ENCODE measurements at regions not wholly inside any gene's neighbourhood (a gene's known extent, or its start where the extent isn't known, plus 50 kb on each side); places are given as distances from the start of the nearest gene placed in this dataset.
A peak's percentile ranks its signal among the peaks of the same experiment; 100 is the strongest.

DNA sequence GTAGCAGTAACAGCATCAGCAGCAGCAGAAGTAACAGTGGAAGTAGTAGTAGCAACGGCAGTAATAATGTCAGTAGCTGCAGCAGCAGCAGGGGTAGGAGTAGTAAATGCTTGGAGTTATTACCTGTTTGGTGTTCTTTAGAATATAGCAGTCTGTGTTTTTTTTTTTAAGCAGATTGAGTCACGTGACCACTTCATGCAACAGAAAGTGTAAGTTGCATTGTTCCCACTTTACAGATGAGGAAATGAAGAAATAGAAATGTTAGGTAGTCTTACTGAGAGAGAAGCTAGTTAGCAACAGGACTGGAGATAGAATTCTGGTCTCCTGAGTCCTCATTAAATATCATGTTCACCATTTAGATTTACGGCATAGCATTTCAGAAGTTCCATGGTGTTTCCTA is 358.2 kb downstream of the HAPSTR1 start:
- DNase-seq (ENCODE audit: low read depth, low spot score): no peak

DNA sequence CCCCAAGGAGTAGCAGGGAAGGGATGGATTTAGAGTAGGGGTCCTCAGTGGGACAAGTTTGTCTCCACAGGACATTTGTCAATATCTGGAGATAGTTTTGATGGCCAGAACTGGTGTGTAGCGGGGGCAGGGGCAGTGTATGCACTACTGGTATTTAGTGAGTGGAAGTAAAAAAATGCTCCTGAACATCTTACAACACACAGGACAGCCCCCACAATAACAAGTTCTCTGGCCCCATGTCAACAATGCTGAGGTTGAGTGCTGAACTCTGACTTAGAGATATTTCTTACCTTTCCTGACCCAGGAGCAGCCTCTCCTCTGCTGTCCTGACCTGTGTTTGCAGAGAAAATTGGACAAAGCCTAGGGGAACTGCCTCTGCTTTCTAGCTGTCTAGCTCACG is 365.8 kb downstream of the HAPSTR1 start:
- no peak for DNase-seq (ENCODE audit: low read depth, low spot score)

DNA sequence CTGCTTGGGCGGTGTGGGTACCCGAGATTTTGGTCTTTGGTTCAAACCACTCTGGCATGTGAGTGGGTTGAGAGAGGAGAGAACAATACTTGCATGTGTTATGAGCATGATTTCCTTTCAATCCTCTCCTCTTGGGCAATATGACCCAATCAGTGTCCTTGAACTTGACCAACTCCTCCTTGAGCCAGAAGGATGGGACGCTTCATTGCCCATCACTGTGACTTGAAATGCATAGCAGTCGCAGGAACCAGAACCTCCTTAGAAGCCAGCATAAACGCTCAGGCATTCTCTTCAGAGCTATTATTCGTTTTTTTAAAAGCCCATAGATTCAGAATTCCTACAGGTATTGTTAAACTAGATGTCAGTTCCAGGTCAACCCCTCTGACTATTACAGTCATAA is 367.4 kb downstream of the HAPSTR1 start:
- DNase-seq (ENCODE audit: low read depth, low spot score): no peak

DNA sequence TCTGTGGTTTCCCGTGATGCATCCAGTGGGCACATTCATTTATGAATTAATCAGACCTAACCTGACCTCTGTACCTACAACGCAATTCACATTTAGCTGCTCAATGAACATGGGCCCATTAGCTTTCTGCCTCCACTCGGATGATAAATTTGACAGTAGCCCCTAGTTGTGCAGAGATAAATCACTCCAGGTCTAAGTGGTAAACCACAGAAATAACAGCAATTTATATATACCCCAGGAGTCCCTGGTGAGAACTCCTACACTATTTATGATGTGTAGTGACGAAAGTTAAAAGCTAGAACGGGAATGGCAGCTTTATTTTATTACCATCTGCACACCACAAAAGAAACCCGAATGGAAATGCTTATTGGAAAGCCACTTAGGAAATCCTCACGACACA is 371.5 kb downstream of the HAPSTR1 start:
- DNase-seq (ENCODE audit: low read depth, low spot score): no peak

DNA sequence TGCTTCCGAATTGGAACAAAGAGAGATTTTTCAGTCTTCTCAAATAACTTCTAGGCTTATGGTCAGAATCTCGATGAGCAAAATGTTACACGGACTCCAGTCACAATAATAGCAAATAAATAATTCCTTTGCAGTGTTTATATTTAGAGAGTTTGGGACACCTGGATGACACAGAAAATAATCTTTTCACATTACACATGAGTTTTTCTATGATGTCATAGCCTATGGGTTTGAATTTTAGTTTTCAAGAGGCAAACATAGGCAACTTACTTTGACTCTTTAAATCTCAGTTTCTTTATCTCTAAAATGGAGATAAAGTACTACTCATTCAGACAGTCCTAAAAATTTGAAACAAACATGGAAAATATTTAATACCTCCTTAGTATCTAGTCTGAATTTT is 372.0 kb downstream of the HAPSTR1 start:
- no peak for DNase-seq (ENCODE audit: low read depth, low spot score)

DNA sequence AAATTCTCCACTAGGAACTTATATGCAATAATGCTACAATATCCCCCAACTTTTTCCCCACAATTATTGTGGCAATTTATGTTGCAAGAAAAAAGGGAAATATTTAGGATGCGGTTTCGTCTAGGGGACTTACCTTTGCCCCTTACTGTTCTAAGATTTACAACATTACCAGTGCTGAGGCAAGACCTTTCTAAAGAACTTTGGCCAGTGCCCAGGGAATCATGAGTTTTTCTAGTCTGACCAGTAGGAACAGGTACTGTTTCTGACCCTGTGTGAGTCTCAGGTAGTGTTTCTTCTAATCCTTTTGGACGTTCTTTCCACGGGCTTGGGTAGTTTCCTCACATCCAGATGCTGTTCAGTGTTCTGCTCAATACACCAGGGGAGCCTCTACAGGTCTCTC is 373.7 kb downstream of the HAPSTR1 start:
- no peak for DNase-seq (ENCODE audit: low read depth, low spot score)

DNA sequence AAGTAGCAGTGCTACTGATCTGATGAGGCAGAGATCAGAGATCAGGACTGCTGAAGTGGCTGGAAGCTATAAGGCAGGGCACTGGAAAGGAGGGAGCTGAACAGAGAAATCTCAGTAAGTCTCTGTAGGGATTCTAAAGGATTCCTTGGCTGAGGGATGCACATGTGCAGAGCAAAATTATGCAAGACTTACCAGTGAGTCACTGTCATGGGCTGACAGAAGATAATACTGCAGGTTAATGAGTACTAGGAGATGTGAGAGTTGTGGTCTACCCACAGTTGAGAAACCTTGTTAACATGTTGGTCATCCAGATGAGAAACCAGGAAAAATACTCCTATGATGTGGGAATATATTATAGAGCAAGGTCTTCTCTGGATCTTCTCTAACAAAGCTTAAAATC is 378.1 kb downstream of the HAPSTR1 start:
- DNase-seq (ENCODE audit: low read depth, low spot score): no peak

DNA sequence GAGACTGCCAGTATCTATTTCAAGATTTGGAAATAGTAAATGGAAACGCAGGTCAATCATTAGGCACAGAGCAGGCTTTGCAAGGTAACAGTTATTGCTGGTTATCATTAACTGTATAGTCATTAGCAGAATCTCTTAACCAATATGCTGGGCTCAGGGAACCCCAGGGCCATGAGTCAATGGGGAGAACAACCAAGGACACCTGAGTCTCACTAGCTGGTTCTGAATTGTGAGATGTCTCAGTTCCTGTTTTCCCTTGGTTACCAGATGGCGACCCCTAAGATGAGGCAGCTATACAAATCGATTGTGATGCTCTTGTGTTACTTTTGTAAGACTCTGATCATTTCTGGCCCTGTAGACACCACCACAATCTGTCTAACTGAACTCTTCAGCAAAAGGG is 385.3 kb downstream of the HAPSTR1 start:
- DNase-seq (ENCODE audit: low read depth, low spot score): no peak

DNA sequence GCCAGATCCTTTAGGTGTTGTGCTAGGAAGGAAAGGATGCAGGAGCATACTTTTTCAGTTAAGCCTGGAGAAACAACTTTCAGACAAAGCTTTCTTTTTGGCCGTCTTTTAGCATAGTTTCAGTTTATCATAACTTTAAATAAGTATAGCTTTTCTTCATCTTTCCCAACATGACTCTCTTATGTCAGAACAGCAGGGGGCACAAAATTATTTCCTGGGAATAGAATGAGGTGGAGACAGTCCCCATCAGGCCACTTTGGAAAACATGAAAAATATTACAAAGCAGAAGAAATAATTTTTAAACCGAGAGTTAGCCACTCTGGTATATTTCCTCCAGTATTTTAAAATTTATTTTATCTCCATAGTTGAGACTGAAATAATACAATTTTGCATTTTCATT is 387.6 kb downstream of the HAPSTR1 start:
- no peak for DNase-seq (ENCODE audit: low read depth, low spot score)

DNA sequence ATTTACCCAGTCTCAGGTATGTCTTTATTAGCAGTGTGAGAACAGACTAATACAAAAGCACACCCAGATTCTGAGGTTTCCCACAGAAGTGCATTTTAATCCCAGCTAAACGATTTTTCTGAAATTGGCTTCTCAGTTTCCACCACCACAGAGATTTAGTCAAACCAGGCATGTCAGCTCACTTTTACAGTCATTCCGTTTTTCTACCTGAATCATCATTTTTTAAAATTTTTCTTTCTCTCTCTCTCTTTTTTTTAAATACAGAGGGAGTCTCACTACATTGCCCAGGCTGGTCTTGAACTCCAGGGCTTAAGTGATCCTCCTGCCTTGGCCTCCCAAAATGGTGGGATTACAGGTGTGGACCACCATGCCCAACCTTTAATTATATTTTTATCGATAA is 389.1 kb downstream of the HAPSTR1 start:
- DNase-seq (ENCODE audit: low read depth, low spot score): no peak

DNA sequence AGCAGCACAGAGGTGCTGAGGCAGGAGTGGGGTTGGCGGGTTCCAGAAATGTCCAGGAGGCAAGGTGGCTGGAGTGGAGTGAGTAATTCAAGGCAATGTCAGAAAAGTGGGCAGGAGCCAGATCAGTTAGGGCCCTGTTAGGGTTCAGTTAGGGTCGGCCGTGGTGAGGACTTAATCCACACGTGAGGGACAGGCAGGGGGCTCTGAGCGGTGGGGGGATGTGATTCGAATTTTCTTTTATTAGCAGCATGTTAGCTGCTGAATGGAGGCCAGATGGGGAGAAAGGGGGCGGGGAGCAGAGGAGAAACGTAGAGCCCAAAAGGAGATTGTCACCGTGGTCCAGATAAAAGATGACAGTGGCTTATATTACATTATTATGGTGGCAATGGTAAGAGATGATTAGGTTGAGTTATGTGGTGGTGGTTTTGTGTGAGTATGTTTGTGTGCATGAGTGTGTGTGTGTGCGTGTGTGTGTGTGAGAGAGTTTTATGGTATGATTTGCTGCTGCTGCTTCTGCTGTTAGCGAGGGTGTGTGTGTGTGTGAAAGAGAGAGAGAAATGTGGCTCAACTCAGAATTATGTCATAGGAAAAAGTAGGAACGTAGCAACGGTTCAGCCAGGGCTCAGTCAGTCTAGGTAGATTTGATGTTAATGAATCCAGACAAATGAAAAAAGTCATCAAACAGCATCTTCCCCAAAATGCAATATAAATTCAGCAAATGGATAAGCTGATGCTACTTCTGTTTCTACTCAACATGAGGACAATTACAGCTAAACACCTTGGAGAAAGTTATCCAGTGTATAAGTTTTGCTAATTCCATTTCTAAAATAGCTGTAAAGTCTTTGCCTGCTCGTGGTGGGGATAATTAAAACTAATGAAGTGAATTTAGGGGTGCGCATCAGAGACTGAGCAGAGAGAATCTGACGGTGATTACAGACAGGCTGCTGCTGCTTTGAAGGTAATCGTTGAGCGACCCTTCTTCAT is 390.6 kb downstream of the HAPSTR1 start:
- DNase-seq (ENCODE audit: low read depth, low spot score): no peak

DNA sequence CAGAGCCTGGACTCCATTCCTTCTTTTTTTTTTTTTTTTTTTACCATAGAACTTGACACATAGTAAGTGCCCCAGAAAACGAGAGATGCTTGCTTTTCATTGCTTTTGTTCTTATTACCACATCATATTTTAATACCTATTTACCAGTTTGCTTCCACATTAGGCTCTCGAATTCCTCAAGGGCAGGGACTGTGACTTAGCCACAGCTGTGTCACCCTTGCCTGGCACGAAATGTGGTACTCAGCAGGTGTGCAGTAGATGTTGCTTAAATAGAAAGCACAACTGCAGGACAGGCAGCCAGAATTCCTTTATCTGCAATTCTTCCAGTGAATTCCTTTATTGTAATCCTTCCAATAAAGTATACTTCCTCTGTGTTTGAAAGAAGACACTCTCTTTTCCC is 393.0 kb downstream of the HAPSTR1 start:
- no peak for DNase-seq (ENCODE audit: low read depth, low spot score)

DNA sequence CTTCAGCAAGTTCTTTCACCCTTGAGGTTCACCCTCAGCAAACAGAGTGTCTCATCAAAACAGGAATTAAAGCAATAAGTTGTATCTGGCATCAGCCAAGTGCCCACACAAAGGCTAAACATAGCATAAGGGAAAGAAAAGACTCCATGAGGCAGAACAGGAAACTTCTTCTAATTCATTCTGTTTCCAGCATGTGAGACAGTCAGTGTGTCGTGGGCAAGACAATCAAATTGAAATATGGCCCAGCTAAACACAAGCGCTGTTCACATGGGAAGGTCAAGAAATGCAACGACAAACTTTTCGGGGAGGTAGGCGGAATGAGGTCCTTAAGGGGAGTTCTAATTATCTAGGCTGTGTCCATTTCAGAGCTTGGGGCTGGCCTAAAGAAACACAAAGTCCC is 393.4 kb downstream of the HAPSTR1 start:
- DNase-seq (ENCODE audit: low read depth, low spot score): no peak

DNA sequence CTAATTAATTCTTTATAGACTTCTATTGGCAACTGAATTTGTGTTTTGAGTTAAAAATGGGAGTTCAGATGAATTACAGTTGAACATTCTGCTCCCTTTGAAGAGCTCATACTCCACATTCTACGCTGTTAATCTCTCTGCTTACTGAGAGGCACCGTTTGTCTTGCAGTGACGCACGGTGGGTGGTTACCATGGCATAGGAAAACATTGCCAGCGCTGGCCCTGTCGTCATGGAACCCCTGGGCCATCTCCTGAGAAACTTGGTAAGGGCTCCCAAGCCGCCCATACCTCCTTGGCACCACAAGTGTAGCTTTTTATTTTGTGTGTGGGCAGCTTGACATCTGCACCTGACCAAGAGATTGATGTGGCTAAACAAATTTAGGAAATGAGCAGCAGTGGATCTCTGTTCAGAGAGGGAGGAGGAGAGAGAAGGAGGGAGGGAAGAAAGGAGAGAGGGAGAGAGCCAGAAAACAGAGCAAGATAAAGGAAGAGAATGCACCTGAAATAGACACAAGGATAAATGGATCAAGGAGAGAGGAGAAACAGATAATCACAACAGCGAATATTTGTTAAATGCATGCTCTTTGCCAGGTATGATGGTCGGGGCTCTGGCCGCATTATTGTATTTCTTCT is 398.5 kb downstream of the HAPSTR1 start:
- DNase-seq (ENCODE audit: low read depth, low spot score): no peak

DNA sequence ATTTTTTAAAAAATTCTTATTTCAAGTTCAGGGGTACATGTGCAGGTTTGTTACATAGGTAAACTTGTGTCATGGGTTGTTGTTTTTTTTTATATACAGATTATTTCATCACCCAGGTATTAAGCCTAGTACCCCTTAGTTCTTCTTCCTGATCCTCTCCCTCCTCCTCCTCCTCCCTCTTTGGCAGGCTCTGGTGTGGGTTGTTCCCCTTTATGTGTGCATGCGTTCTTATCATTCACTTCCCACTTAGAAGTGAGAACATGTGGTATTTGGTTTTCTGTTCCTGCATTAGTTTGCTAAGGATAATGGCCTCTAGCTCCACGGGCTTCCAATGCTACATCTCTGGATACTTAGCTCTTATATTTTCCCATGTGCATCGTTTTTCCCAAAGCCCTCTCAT is 404.4 kb downstream of the HAPSTR1 start:
- no peak for DNase-seq (ENCODE audit: low read depth, low spot score)

DNA sequence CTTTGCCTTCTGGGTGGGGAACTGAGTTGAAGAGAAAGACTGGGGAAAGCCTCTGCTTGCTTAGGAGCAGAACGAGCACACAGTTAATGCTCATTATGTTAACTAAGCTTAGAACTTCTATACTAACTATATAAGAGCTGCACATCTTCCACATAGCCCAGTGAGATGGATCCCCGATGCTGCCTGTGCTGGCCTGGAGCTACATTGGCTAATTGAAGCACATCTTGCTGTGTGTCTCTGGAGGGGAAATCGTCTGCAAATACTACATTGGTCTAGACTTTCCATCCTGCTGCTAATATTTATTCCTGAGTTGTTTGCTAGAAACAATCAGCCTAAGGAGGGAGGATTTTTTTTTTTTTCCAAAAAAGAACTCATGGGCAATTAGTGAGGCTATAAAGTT is 406.3 kb downstream of the HAPSTR1 start:
- DNase-seq (ENCODE audit: low read depth, low spot score): no peak

DNA sequence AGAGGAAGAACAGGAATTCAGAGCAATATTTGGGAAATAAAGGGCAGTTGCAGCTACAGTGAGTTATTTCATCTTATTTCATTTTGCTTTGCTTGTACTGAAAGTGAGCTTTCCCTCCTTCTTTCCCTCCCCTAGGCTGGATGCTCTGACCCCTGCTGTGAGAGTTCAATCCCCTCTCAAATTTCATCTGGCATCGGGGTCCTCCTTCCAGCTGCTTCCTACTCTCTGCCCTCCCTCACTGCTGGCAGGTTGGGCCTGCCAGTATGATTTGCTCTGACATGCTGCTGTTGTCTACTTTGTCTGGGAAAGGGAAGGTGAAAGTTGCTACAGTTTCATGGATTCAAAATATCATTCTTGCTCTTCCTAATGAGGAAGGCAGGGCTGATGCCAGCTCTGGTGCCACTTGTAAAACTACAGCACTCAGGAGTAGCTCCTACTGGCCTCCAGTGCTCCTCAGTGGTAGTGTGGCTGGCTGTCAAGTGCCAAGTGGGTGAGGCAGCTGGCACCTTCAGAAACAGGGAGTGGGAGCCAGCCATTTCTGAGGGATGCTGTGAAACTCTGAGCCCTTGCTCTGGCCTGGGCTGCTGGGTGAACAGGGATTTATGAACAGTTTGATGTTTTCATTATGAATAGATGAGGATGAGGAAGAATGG is 408.6 kb downstream of the HAPSTR1 start:
- DNase-seq (ENCODE audit: low read depth, low spot score): peak; percentile 33

DNA sequence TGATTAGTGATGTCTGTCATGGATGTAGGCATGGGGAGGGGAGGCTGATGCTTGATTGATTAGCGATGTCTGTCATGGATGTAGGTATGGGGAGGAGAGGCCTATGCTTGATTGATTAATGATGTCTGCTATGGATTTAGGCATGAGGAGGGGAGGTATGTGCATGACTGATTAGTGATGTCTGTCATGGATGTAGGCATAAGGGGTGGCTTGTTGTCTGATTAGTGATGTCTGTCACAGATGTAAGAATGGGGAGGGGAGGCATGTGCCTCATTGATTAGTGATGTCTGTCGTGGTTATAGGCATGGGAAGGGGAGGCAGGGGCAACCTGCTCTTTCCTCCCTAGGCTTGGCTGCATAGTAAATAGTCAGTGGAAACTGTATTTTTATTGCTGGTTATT is 409.4 kb downstream of the HAPSTR1 start:
- DNase-seq (ENCODE audit: low read depth, low spot score): peak; percentile 17

DNA sequence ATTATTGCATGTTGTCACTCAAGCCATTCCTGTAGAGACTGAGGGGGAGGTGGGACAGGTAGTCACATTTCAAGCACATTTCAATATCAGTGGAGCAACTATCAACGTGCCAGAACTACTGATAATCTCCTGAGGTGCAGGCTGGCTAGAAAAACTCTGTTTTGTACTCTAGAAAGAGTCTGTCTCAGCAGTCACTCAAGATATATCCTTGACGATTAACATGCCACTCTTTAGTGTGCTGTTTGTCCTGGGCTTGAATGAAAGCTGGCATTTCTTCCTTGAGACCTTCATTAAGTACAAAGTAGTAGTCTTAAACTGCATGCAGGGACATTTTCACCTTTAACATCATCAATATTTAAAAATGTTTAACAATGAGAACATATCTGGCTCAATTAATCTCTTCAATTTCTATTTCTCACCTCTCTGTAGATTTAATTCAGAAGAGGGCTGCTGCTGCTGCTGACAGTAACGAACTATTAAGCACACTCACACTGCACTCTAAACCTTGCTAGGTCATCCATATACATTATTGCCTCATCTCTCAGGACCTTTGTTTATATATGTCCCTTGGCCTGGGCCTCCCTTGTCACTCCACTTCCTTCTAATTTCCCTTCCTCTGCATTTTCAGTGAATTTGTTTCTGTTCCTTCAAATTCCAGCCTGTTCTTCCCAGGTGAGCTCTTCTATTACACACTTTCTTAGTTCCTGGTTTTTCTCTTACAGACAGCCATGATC is 412.0 kb downstream of the HAPSTR1 start:
- no peak for DNase-seq (ENCODE audit: low read depth, low spot score)

DNA sequence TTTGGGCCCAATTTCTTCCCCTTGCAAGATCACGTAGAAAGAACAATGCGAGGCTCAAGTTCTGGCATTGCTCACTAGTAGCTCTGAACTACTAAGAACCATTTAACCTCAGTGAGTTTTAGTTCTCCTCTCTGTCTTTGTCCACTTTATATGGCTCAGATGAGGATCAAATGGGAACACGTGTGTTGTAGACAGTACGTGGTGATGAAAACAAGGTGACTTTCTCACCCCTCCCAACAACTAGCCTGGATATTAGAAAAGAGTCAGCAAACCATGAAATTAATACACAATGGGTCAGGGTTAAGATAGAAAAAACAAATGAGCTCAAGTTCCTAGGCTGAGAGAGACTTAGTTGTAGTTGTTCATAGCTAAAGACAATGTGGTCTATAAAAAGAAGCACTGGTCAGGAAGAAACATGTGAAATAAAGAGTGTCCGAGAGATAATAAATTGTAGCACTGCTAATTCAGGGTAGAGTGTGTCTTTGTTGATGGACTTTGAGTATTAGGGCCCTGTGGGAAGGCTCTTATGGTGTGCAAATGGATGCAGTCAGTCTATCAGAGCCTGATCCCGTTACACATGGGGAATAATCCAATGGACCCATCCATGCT is 417.0 kb downstream of the HAPSTR1 start:
- no peak for DNase-seq (ENCODE audit: low read depth, low spot score)

DNA sequence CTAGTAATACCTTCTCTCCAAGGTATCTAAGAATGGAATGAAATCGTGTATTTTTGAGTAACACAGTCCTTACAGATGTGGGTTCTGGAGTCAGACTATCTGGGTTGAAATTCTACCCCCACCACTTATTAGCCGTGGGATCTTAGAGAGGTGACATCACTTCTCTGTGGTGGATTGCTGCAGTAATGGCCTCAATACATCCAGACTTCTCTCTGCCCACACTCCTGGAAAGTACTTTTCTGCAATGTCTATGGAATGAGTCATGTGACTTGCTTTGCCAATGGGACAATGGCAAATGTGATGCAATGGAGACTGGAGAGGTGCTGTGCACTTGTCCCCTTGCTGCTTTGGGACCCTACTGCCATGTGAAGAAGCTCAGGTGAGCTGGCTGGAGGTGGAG is 418.2 kb downstream of the HAPSTR1 start:
- DNase-seq (ENCODE audit: low read depth, low spot score): no peak

DNA sequence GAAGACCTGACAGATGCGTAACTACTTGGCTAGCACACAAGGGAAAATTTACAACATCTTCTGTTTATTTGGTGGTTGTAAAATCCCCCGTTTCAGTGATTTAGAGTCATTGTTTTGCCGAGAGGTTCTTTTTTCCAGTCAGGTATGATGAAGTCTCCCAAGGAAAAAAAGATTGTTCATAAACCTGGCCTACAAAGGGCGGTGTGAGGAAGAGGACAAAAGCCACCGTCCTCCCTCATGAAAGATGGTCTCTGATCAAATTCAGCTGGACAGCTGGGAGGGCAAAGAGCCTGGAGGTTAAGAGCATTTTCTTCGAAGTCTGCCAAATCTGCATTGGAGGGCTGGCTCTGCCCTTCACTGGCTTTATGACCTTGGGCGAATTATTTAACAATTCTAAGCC is 419.9 kb downstream of the HAPSTR1 start:
- DNase-seq (ENCODE audit: low read depth, low spot score): no peak

Data from iPS DF 19.7 (cell line).